ENCODE measurements at regions not wholly inside any gene's neighbourhood (a gene's known extent, or its start where the extent isn't known, plus 50 kb on each side); places are given as distances from the start of the nearest gene placed in this dataset.

DNA sequence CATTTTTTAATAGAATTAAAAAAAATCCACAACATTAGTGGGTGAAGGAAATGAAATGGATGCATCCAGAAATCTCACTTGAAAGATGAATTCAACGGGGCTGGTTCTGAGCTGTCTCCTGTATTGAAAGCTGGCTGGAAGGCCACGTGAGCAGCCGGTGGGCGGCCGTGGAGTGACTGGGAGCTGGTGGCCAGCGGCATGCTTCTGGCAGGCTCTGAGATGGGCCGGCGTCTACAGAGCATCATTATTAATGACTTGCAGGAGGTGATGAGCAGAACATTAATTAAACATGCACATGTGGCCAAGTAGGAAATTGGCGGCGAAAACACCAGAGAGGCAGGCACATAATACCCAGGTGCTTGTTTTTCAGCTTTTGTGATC lies 115.6 kb upstream of the LMO4 start (continued):
- TF ChIP-seq SP2 (IDR thresholded peaks at IDR 0.05; ENCODE audit: low read length), result no peak
- TF ChIP-seq GTF2F1 (IDR thresholded peaks at IDR 0.05; ENCODE audit: borderline replicate concordance, low read depth, low read length), result no peak
- TF ChIP-seq MAFK (IDR thresholded peaks at IDR 0.05; ENCODE audit: low read depth, low read length), result no peak
